ENCODE measurements at regions not wholly inside any gene's neighbourhood (a gene's known extent, or its start where the extent isn't known, plus 50 kb on each side); places are given as distances from the start of the nearest gene placed in this dataset.

DNA sequence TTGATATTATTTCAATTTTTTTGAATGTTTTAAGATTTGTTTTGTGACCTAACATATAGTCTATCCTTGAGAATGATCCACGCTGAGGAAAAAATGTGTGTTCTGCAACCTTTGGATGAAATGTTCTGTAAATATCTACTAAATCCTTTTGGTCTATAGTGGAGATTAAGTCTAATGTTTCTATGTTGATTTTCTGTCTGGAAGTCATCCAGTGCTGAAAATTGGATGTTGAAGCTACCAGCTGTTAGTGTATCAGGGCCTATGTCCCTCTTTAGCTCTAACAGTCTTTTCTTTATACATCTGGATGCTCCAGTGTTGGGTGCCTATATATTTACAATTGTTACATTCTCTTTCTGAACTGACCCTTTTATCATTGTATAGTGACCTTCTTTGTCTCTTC, 422.3 kb downstream of the TMEM232 start:
- H3K79me1 ChIP-seq (ENCODE audit: low read depth, low read length), result no peaks in the 10 kb centered on the region
- no peaks in the 10 kb centered on the region for H3K4me1 ChIP-seq (replicated peaks in 1 of 4; ENCODE audit: control insufficient read depth in 3 of 4, insufficient read depth in 4 of 4, low read length in 3 of 4)
- H4K20me1 ChIP-seq (replicated peaks in 1 of 2; ENCODE audit: control insufficient read depth in 1 of 2, insufficient read depth in 2 of 2, low read length in 2 of 2), result no peaks in the 10 kb centered on the region
- no peak overlapping the region for H4K91ac ChIP-seq (replicated peaks; ENCODE audit: insufficient read length, low read length)
- H4K5ac ChIP-seq (ENCODE audit: insufficient read length, low read depth, low read length), result no peak overlapping the region
- H2BK120ac ChIP-seq (replicated peaks; ENCODE audit: low read depth, low read length), result no peak overlapping the region
- H3K4ac ChIP-seq (replicated peaks; ENCODE audit: insufficient read length, low read depth, low read length), result no peak overlapping the region
- H3K9me3 ChIP-seq (ENCODE audit: insufficient read depth in 2 of 2, low read depth in 1 of 2, low read length in 1 of 2), result no peaks in the 10 kb centered on the region
- no peak overlapping the region for H3K18ac ChIP-seq (ENCODE audit: extremely low read depth, low read length)
- no peaks in the 10 kb centered on the region for H3K23me2 ChIP-seq (ENCODE audit: low read depth, low read length)
- H3K23ac ChIP-seq (ENCODE audit: insufficient read length), result no peak overlapping the region
- FAIRE-seq (no peak), DNase-seq (ENCODE audit: low read depth in 1 of 2, low spot score in 2 of 2) (no peak)
- no peak overlapping the region for H3K56ac ChIP-seq (replicated peaks; ENCODE audit: insufficient read length, low read depth, low read length)
- no peak overlapping the region for H2AFZ ChIP-seq (ENCODE audit: low read length)
- H3K27me3 ChIP-seq (replicated peaks in 1 of 4; ENCODE audit: control insufficient read depth in 3 of 4, extremely low read depth in 1 of 4, insufficient read depth in 3 of 4, low read length in 3 of 4), result peaks cover 0 to 1% (median 0%) of the 10 kb centered on the region in 4 experiments; a peak in 1 of 7 replicates
- H3K79me2 ChIP-seq (ENCODE audit: control insufficient read depth in 1 of 2, insufficient read depth in 2 of 2, low read length in 2 of 2), result no peaks in the 10 kb centered on the region
- H3K4me2 ChIP-seq (ENCODE audit: insufficient read depth in 1 of 2, low read depth in 2 of 2, low read length in 2 of 2), result no peak overlapping the region
- no peak overlapping the region for H3K27ac ChIP-seq (ENCODE audit: low read depth, low read length)
- no peak overlapping the region for H2BK12ac ChIP-seq (ENCODE audit: low read depth, low read length)
- no peak overlapping the region for H2AK5ac ChIP-seq (ENCODE audit: low read depth, low read length)
- WGBS, 2 experiments (ENCODE audit: extremely low coverage in 1 of 2, insufficient coverage in 1 of 2, insufficient read length in 1 of 2, insufficient replicate concordance in 2 of 2, low coverage in 1 of 2, low lambda C conversion rate in 2 of 2, missing lambda C conversion rate in 1 of 2), result 88% methylated on average over 1 of the region's 1 CpG; no CpG with 5 or more reads in 1 of the 2 experiments
- no peak overlapping the region for H3K4me3 ChIP-seq (ENCODE audit: extremely low read depth in 1 of 4, insufficient read depth in 2 of 4, low read depth in 3 of 4, low read length in 4 of 4)
- ChIA-PET POLR2A (ENCODE audit: partially characterized antibody) (no interaction called here), CTCF (ENCODE audit: partially characterized antibody) (no interaction called here)
- H4K8ac ChIP-seq (ENCODE audit: extremely low read depth, insufficient read depth, low read length), result no peak overlapping the region
- H3K14ac ChIP-seq (ENCODE audit: insufficient read length), result no peak overlapping the region
- H2BK20ac ChIP-seq (ENCODE audit: low read length), result no peak overlapping the region
- H3K9ac ChIP-seq (replicated peaks in 1 of 4; ENCODE audit: extremely low read depth in 1 of 4, low read depth in 3 of 4, low read length in 3 of 4), result no peak overlapping the region
- H3K36me3 ChIP-seq (ENCODE audit: control insufficient read depth in 2 of 4, insufficient read depth in 4 of 4, low read length in 3 of 4), result no peaks in the 10 kb centered on the region
- no peak overlapping the region for H2BK5ac ChIP-seq (ENCODE audit: low read depth, low read length)
- no peak overlapping the region for H2BK15ac ChIP-seq (ENCODE audit: low read length)
- TF ChIP-seq POLR2AphosphoS5 (IDR thresholded peaks at IDR 0.05; ENCODE audit: low read depth, low read length) (no peak), TBP (IDR thresholded peaks at IDR 0.05; ENCODE audit: low read depth, low read length) (no peak), ZNF274 (IDR thresholded peaks at IDR 0.05; ENCODE audit: borderline replicate concordance, extremely low read depth, low read length) (no peak), BACH1 (IDR thresholded peaks at IDR 0.05; ENCODE audit: low read length) (no peak), KDM4A (IDR thresholded peaks at IDR 0.05; ENCODE audit: low read depth, low read length, severe bottlenecking) (no peak), USF2 (IDR thresholded peaks at IDR 0.05; ENCODE audit: low read length) (no peak), GTF2F1 (IDR thresholded peaks at IDR 0.05; ENCODE audit: borderline replicate concordance, low read depth, low read length) (no peak), SUZ12 (IDR thresholded peaks at IDR 0.05; ENCODE audit: low read length) (no peak), NANOG (IDR thresholded peaks at IDR 0.05; ENCODE audit: insufficient read depth, low read depth, low read length, poor library complexity, severe bottlenecking) (no peak), ATF3 (IDR thresholded peaks at IDR 0.05; ENCODE audit: insufficient read depth, low read depth, low read length) (no peak), MAFK (IDR thresholded peaks at IDR 0.05; ENCODE audit: low read depth, low read length) (no peak), HDAC2 (IDR thresholded peaks at IDR 0.05; ENCODE audit: borderline replicate concordance in 1 of 2, low read depth in 2 of 2, low read length in 2 of 2) (no peak), TAF1 (IDR thresholded peaks at IDR 0.05; ENCODE audit: low read depth, low read length) (no peak), TEAD4 (IDR thresholded peaks at IDR 0.05; ENCODE audit: low read depth, low read length) (no peak)
